ENCODE measurements at regions not wholly inside any gene's neighbourhood (a gene's known extent, or its start where the extent isn't known, plus 50 kb on each side); places are given as distances from the start of the nearest gene placed in this dataset.

- no peak for TF ChIP-seq CTCF (IDR thresholded peaks at IDR 0.05)
- TF ChIP-seq EZH2 (IDR thresholded peaks at IDR 0.05; ENCODE audit: borderline replicate concordance, insufficient read depth, low read depth, low read length, poor library complexity, severe bottlenecking): no peak
Measured at GRCh38 chr2:67217398-67217797, 179.7 kb upstream of the ETAA1 start.
